HG02798 (cell line): ENCODE measurements at regions not wholly inside any gene's neighbourhood (a gene's known extent, or its start where the extent isn't known, plus 50 kb on each side); places are given as distances from the start of the nearest gene placed in this dataset.
"Not testable (repeated sequence)": the region's sequence is repeated elsewhere in the genome, so short reads cannot be mapped to it uniquely, and the experiment has no call there.

Experiments
- ATAC-seq: cut with Tn5 transposase; IDR thresholded peaks from one replicate; pipeline ENCODE4 v1.9.1; 2021; ENCODE audit warnings: mild to moderate bottlenecking; ENCODE audit not compliant: unreplicated experiment, poor library complexity

GRCh38 chr4:9505341-9505740 is 61.1 kb downstream of the DEFB131A start:
- not testable (repeated sequence) for ATAC-seq

- not testable (repeated sequence) for ATAC-seq
These were observed 62.5 kb downstream of the DEFB131A start for GRCh38 chr4:9506672-9507071.

- not testable (repeated sequence) for ATAC-seq
These were observed 68.7 kb downstream of the DEFB131A start for GRCh38 chr4:9512941-9513340.

GRCh38 chr4:9519631-9520030 is 75.4 kb downstream of the DEFB131A start:
- not testable (repeated sequence) for ATAC-seq

GRCh38 chr4:9522903-9523302 is 78.7 kb downstream of the DEFB131A start:
- not testable (repeated sequence) for ATAC-seq

GRCh38 chr4:9524406-9524805 is 80.2 kb downstream of the DEFB131A start:
- not testable (repeated sequence) for ATAC-seq

- not testable (repeated sequence) for ATAC-seq
These were observed 88.1 kb downstream of the DEFB131A start for GRCh38 chr4:9532134-9532862.

GRCh38 chr4:9532863-9533192 is 88.6 kb downstream of the DEFB131A start:
- not testable (repeated sequence) for ATAC-seq

- ATAC-seq, result not testable (repeated sequence)
These were observed 92.9 kb downstream of the DEFB131A start for GRCh38 chr4:9537101-9537500.

- not testable (repeated sequence) for ATAC-seq
These were observed 95.8 kb downstream of the DEFB131A start for GRCh38 chr4:9539939-9540520.

- not testable (repeated sequence) for ATAC-seq
These were observed 97.2 kb downstream of the DEFB131A start for GRCh38 chr4:9541388-9541915.

GRCh38 chr4:9544851-9545250 is 100.6 kb downstream of the DEFB131A start:
- ATAC-seq, result not testable (repeated sequence)

- ATAC-seq, result not testable (repeated sequence)
These were observed 103.3 kb downstream of the DEFB131A start for GRCh38 chr4:9547470-9547869.

- ATAC-seq, result not testable (repeated sequence)
These were observed 111.9 kb downstream of the DEFB131A start for GRCh38 chr4:9556076-9556475.

GRCh38 chr4:9577869-9578268 is 133.7 kb downstream of the DEFB131A start:
- not testable (repeated sequence) for ATAC-seq

- ATAC-seq, result not testable (repeated sequence)
These were observed 138.7 kb downstream of the DEFB131A start for GRCh38 chr4:9582880-9583279.

- no peak for ATAC-seq
These were observed 147.8 kb downstream of the DEFB131A start for GRCh38 chr4:9592010-9592409.

GRCh38 chr4:9594948-9595347 is 150.7 kb downstream of the DEFB131A start:
- ATAC-seq, result no peak

- not testable (repeated sequence) for ATAC-seq
These were observed 151.3 kb downstream of the DEFB131A start for GRCh38 chr4:9595531-9595930.

- ATAC-seq, result no peak
These were observed 155.1 kb downstream of the DEFB131A start for GRCh38 chr4:9599266-9599665.

GRCh38 chr4:9600246-9600645 is 156.0 kb downstream of the DEFB131A start:
- ATAC-seq, result no peak
